Astrocyte (in vitro differentiated cells and primary cell): ENCODE measurements at regions not wholly inside any gene's neighbourhood (a gene's known extent, or its start where the extent isn't known, plus 50 kb on each side); places are given as distances from the start of the nearest gene placed in this dataset.

ENCODE experiments used
- EZH2 ChIP-seq: IDR thresholded peaks from 2 replicates; pipeline ENCODE4 v1.6.1; 2012; ENCODE audit warnings: mild to moderate bottlenecking, low read length, inconsistent platforms; ENCODE audit not compliant: insufficient read depth
- TF ChIP-seq, protein P1 (sequence below): IDR thresholded peaks from 2 replicates; pipeline ENCODE4 v1.5.1; 2011; ENCODE audit warnings: low read depth, mild to moderate bottlenecking, inconsistent platforms, low read length, moderate library complexity; ENCODE audit not compliant: insufficient read depth

DNA sequence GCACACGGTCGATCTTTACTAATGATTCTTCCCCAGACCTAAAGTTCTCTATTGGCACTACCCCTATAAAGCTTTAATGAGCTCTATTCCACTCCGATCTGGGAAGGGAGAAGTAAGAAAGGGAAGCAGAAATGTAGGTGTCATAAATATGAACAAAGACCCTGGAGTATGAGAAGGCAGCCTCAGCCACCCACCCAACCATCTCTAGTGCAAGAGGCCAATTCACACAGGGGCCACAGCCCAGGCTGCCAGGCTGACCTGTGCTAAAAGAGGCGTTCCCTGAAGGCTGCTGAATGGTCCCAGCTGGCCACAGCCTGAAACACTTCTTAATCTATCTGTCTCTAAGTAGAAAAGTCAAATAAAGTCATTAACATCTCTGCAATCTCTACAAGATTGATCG lies 60.1 kb upstream of the ACTR3 start:
- TF ChIP-seq, protein P1, sequence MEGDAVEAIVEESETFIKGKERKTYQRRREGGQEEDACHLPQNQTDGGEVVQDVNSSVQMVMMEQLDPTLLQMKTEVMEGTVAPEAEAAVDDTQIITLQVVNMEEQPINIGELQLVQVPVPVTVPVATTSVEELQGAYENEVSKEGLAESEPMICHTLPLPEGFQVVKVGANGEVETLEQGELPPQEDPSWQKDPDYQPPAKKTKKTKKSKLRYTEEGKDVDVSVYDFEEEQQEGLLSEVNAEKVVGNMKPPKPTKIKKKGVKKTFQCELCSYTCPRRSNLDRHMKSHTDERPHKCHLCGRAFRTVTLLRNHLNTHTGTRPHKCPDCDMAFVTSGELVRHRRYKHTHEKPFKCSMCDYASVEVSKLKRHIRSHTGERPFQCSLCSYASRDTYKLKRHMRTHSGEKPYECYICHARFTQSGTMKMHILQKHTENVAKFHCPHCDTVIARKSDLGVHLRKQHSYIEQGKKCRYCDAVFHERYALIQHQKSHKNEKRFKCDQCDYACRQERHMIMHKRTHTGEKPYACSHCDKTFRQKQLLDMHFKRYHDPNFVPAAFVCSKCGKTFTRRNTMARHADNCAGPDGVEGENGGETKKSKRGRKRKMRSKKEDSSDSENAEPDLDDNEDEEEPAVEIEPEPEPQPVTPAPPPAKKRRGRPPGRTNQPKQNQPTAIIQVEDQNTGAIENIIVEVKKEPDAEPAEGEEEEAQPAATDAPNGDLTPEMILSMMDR = no peak
- no peak for TF ChIP-seq EZH2
